HFFc6 (cell line): ENCODE measurements at regions not wholly inside any gene's neighbourhood (a gene's known extent, or its start where the extent isn't known, plus 50 kb on each side); places are given as distances from the start of the nearest gene placed in this dataset.
"Not testable (repeated sequence)": the region's sequence is repeated elsewhere in the genome, so short reads cannot be mapped to it uniquely, and the experiment has no call there.

Source experiments
- DNase-seq: peaks from one replicate; pipeline ENCODE4 v3.0.0-alpha.2; 2018
- H3K27ac Mint-ChIP-seq: 2 replicates; pipeline ENCODE4 v1.8.0; 2020; ENCODE audit warnings: mild to moderate bottlenecking, mixed read lengths
- H3K27me3 Mint-ChIP-seq: 2 replicates; pipeline ENCODE4 v1.8.0; 2021; ENCODE audit warnings: mild to moderate bottlenecking, moderate library complexity, mixed read lengths; ENCODE audit not compliant: insufficient read depth
- H3K36me3 Mint-ChIP-seq: 2 replicates; pipeline ENCODE4 v1.8.0; 2021; ENCODE audit warnings: low read depth, mixed read lengths
- H3K4me1 Mint-ChIP-seq: 2 replicates; pipeline ENCODE4 v1.8.0; 2020; ENCODE audit warnings: low read depth, mixed read lengths
- H3K4me3 Mint-ChIP-seq: 2 replicates; pipeline ENCODE4 v1.8.0; 2020; ENCODE audit warnings: mild to moderate bottlenecking, moderate library complexity, mixed read lengths
- H3K9me3 Mint-ChIP-seq: 2 replicates; pipeline ENCODE4 v1.8.0; 2020; ENCODE audit warnings: mild to moderate bottlenecking, mixed read lengths
- TF ChIP-seq, protein P1 (sequence below): fragments of 200-600 bp; sonication (generic); IDR thresholded peaks from 2 replicates; pipeline ENCODE4 v1.5.0; 2021; ENCODE audit warnings: antibody characterized with exemption, mild to moderate bottlenecking

DNA sequence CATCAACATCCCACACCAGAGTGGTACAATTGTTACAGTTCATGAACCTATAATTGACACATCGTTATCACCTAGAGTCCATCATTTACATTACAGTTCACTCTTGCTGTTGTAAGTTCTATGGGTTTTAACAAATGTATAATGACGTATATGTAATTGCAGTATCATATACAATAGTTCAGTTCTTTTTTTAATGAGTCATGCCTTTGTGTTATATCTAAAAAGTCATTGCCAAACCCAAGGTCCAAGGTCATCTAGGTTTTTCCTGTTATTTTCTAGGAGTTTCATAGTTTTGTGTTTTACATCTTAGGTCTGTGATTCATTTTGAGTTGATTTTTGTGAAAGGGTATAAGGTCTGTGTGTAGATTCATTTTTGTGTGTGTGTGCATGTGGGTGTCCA is 160.9 kb upstream of the GALNT15 start:
- Mint-ChIP-seq H3K4me3 (peak overlapping the region; percentile 22; the same call in 1 of the 2 replicates), H3K9me3 (peaks cover 1% of the 10 kb centered on the region; the same call in 1 of the 2 replicates), H3K27me3 (peaks cover 2% of the 10 kb centered on the region), H3K36me3 (peaks cover under 1% of the 10 kb centered on the region; the same call in 1 of the 2 replicates), H3K4me1 (peaks cover 52% of the 10 kb centered on the region), H3K27ac (peak overlapping the region; percentile 19)
- TF ChIP-seq, protein P1, sequence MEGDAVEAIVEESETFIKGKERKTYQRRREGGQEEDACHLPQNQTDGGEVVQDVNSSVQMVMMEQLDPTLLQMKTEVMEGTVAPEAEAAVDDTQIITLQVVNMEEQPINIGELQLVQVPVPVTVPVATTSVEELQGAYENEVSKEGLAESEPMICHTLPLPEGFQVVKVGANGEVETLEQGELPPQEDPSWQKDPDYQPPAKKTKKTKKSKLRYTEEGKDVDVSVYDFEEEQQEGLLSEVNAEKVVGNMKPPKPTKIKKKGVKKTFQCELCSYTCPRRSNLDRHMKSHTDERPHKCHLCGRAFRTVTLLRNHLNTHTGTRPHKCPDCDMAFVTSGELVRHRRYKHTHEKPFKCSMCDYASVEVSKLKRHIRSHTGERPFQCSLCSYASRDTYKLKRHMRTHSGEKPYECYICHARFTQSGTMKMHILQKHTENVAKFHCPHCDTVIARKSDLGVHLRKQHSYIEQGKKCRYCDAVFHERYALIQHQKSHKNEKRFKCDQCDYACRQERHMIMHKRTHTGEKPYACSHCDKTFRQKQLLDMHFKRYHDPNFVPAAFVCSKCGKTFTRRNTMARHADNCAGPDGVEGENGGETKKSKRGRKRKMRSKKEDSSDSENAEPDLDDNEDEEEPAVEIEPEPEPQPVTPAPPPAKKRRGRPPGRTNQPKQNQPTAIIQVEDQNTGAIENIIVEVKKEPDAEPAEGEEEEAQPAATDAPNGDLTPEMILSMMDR: no peak
- DNase-seq: no peak

DNA sequence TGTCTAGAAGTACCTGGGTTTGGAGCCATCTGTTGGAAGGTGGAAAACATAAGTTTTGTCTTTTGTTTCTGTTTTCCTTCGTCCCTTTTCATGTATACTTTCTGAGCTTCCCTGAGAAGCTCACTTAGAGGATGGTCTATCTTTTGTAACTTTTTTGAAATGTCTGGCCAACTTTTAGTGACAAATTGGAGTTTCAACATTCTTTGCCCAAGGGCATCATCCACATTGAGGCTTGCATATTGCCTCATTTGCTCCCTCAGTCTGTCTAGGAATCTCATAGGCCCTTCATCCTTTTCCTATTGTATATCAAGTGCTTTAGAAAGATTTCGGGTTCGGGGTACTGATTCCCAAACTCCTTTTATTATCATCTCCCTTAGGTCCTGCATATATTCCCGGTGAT is 152.7 kb upstream of the GALNT15 start:
- H3K27ac Mint-ChIP-seq, DNase-seq, H3K4me3 Mint-ChIP-seq, H3K27me3 Mint-ChIP-seq, H3K36me3 Mint-ChIP-seq, H3K9me3 Mint-ChIP-seq: not testable (repeated sequence)
- peaks cover 31% of the 10 kb centered on the region for H3K4me1 Mint-ChIP-seq

DNA sequence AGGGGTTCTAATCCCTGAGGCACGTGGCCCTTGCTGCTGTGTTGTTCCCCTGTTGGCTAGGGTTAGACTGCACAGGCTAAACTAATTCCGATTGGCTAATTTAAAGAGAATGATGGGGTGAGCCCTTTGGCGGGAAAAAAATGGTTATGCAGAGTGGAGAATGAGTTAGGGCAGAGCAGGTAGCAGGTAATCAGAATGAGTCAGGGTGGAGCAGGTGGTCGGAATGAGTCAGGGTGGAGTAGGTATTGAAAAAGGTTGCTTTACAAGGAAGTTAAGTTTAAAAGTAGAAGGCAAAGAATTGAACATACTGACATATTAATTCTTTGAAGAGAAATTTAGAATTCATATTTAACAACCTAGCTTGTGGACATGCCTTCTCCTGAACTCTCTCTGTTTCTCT is 150.6 kb upstream of the GALNT15 start:
- not testable (repeated sequence) for H3K9me3 Mint-ChIP-seq, DNase-seq, H3K4me3 Mint-ChIP-seq, H3K36me3 Mint-ChIP-seq, H3K27me3 Mint-ChIP-seq, H3K27ac Mint-ChIP-seq
- peaks cover 52% of the 10 kb centered on the region for H3K4me1 Mint-ChIP-seq

DNA sequence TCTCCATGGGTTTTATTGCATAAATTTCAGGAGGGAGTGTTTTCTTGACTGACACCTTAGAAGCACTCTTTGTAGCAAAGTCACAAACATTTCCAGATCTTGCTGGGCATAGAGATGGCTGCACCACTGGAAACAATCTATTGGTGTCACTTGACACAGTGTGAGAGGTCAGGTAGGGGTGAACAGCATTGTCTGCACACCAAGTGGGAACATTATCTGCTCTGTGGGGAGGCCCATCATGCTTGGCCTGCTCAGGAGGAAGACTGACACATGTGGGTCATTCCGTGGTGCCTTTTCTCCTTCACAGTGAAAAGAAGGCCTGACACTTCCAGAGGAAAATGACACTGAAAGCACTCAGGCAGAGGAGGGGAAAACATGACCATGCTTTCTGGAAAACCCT is 149.9 kb upstream of the GALNT15 start:
- TF ChIP-seq, protein P1: no peak
- no peaks in the 10 kb centered on the region for H3K36me3 Mint-ChIP-seq
- no peak overlapping the region for H3K4me3 Mint-ChIP-seq
- peaks cover 59% of the 10 kb centered on the region for H3K4me1 Mint-ChIP-seq
- H3K9me3 Mint-ChIP-seq: no peaks in the 10 kb centered on the region
- H3K27ac Mint-ChIP-seq: no peak overlapping the region
- no peaks in the 10 kb centered on the region; the same call in 1 of the 2 replicates for H3K27me3 Mint-ChIP-seq
- DNase-seq: no peak

DNA sequence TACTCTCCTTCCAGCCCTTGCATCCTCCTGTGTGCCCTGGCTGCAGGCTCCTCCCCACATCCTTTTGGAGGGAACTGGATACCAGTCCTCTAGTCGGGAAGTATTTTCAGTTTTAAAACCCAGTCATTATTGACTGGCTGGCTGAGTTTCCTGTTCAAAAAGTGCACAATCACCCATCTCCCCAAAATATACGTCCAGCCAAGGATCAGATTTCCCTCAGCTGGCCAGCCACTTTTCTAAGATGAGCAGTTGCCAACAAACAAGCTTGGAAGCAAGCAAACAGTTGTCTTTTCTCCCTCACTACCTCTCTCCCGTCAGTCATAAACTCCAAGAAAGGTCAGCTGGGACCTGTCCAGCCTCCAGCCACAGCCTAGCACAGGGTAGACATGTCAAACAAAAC is 147.7 kb upstream of the GALNT15 start:
- Mint-ChIP-seq H3K27me3 (no peaks in the 10 kb centered on the region; the same call in 1 of the 2 replicates), H3K4me1 (peaks cover 58% of the 10 kb centered on the region), H3K4me3 (peak overlapping the region; percentile 23; the same call in 1 of the 2 replicates), H3K36me3 (no peaks in the 10 kb centered on the region), H3K9me3 (no peaks in the 10 kb centered on the region), H3K27ac (peak overlapping the region; percentile 62)
- TF ChIP-seq, protein P1: no peak
- DNase-seq: no peak

DNA sequence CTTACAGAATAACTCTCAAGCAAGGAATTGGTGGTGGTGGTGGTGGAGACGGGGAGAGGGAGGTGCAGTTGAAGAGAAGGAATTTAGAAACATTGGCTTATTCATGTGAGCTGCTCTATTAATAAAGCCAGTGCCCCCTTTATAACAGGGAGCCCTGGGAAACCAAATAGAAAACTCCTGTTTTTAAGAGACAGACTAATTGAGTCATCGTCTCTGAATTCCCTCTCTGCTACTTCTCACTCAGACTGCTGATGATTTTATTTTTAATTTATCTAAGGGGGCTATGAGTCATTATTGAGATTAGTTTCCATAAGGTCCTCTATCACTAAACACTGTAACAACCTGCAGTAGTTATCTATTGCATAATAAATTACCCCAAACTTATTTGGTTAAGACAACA is 145.9 kb upstream of the GALNT15 start:
- DNase-seq: peak; percentile 62
- H3K4me3 Mint-ChIP-seq: peak overlapping the region; percentile 11; the same call in 1 of the 2 replicates
- no peaks in the 10 kb centered on the region for H3K36me3 Mint-ChIP-seq
- no peaks in the 10 kb centered on the region for H3K27me3 Mint-ChIP-seq
- TF ChIP-seq, protein P1: no peak
- no peaks in the 10 kb centered on the region for H3K9me3 Mint-ChIP-seq
- H3K4me1 Mint-ChIP-seq: peaks cover 57% of the 10 kb centered on the region
- H3K27ac Mint-ChIP-seq: peak overlapping the region; percentile 63

DNA sequence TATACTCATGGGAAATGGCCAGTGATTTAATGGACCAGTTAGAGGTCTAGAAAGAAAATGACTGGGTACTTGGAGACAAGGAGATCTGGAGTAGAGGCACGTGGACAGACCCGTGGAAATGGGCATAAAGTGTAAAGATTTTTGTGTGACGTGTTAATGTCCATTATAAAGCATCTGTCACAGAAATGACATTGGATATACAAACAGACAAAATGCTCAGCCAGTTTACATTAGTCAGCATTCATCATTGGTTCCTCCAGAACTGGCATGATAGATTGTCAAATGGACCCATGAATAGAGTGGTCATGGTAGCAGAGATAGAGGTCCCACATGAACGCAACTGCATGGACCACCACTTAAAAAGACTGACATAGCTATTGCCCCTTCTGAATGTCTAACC is 144.1 kb upstream of the GALNT15 start:
- Mint-ChIP-seq H3K4me1 (peaks cover 69% of the 10 kb centered on the region), H3K27ac (no peak overlapping the region), H3K36me3 (no peaks in the 10 kb centered on the region), H3K9me3 (no peaks in the 10 kb centered on the region), H3K27me3 (no peaks in the 10 kb centered on the region), H3K4me3 (no peak overlapping the region)
- DNase-seq: no peak
- TF ChIP-seq, protein P1: no peak
